ENCODE measurements at regions not wholly inside any gene's neighbourhood (a gene's known extent, or its start where the extent isn't known, plus 50 kb on each side); places are given as distances from the start of the nearest gene placed in this dataset.

DNA sequence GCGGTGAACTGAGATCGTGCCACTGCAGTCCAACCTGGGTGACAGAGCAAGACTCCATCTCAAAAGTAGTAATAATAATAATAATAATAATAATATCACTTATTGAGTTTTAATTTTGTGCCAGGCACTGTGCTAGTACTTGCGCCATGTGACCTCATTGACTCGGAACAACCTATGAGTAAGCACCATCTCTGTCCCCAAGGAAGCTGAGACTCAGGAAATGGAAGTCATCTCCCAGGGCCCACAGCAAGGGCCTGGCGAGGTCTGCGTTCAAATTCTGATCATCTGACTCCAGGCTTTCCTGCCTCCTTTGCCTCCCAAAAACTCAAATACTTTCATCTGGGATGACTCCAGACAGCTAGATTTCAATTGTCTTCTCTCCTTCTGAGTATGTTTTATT is 162.9 kb downstream of the SEC14L1 start (continued):
- TF ChIP-seq, protein P1, sequence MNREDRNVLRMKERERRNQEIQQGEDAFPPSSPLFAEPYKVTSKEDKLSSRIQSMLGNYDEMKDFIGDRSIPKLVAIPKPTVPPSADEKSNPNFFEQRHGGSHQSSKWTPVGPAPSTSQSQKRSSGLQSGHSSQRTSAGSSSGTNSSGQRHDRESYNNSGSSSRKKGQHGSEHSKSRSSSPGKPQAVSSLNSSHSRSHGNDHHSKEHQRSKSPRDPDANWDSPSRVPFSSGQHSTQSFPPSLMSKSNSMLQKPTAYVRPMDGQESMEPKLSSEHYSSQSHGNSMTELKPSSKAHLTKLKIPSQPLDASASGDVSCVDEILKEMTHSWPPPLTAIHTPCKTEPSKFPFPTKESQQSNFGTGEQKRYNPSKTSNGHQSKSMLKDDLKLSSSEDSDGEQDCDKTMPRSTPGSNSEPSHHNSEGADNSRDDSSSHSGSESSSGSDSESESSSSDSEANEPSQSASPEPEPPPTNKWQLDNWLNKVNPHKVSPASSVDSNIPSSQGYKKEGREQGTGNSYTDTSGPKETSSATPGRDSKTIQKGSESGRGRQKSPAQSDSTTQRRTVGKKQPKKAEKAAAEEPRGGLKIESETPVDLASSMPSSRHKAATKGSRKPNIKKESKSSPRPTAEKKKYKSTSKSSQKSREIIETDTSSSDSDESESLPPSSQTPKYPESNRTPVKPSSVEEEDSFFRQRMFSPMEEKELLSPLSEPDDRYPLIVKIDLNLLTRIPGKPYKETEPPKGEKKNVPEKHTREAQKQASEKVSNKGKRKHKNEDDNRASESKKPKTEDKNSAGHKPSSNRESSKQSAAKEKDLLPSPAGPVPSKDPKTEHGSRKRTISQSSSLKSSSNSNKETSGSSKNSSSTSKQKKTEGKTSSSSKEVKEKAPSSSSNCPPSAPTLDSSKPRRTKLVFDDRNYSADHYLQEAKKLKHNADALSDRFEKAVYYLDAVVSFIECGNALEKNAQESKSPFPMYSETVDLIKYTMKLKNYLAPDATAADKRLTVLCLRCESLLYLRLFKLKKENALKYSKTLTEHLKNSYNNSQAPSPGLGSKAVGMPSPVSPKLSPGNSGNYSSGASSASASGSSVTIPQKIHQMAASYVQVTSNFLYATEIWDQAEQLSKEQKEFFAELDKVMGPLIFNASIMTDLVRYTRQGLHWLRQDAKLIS (CRISPR knock-in tag; IDR thresholded peaks at IDR 0.05; ENCODE audit: borderline replicate concordance) = no peak
- TF ChIP-seq ZNF396 (CRISPR knock-in tag; IDR thresholded peaks at IDR 0.05; ENCODE audit: borderline replicate concordance) (no peak), SOX15 (CRISPR knock-in tag; IDR thresholded peaks at IDR 0.05) (no peak), JAZF1 (CRISPR knock-in tag; IDR thresholded peaks at IDR 0.05) (no peak), NR3C1 (CRISPR knock-in tag; conservative IDR thresholded peaks at IDR 0.05; ENCODE audit: low read depth) (no peak)
- TF ChIP-seq, protein P2, sequence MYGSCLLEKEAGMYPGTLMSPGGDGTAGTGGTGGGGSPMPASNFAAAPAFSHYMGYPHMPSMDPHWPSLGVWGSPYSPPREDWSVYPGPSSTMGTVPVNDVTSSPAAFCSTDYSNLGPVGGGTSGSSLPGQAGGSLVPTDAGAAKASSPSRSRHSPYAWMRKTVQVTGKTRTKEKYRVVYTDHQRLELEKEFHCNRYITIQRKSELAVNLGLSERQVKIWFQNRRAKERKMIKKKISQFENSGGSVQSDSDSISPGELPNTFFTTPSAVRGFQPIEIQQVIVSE (CRISPR knock-in tag; IDR thresholded peaks at IDR 0.05; ENCODE audit: borderline replicate concordance) = no peak
- TF ChIP-seq, protein P3, sequence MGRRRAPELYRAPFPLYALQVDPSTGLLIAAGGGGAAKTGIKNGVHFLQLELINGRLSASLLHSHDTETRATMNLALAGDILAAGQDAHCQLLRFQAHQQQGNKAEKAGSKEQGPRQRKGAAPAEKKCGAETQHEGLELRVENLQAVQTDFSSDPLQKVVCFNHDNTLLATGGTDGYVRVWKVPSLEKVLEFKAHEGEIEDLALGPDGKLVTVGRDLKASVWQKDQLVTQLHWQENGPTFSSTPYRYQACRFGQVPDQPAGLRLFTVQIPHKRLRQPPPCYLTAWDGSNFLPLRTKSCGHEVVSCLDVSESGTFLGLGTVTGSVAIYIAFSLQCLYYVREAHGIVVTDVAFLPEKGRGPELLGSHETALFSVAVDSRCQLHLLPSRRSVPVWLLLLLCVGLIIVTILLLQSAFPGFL (CRISPR knock-in tag; IDR thresholded peaks at IDR 0.05; ENCODE audit: borderline replicate concordance) = no peak
- TF ChIP-seq, protein P4, sequence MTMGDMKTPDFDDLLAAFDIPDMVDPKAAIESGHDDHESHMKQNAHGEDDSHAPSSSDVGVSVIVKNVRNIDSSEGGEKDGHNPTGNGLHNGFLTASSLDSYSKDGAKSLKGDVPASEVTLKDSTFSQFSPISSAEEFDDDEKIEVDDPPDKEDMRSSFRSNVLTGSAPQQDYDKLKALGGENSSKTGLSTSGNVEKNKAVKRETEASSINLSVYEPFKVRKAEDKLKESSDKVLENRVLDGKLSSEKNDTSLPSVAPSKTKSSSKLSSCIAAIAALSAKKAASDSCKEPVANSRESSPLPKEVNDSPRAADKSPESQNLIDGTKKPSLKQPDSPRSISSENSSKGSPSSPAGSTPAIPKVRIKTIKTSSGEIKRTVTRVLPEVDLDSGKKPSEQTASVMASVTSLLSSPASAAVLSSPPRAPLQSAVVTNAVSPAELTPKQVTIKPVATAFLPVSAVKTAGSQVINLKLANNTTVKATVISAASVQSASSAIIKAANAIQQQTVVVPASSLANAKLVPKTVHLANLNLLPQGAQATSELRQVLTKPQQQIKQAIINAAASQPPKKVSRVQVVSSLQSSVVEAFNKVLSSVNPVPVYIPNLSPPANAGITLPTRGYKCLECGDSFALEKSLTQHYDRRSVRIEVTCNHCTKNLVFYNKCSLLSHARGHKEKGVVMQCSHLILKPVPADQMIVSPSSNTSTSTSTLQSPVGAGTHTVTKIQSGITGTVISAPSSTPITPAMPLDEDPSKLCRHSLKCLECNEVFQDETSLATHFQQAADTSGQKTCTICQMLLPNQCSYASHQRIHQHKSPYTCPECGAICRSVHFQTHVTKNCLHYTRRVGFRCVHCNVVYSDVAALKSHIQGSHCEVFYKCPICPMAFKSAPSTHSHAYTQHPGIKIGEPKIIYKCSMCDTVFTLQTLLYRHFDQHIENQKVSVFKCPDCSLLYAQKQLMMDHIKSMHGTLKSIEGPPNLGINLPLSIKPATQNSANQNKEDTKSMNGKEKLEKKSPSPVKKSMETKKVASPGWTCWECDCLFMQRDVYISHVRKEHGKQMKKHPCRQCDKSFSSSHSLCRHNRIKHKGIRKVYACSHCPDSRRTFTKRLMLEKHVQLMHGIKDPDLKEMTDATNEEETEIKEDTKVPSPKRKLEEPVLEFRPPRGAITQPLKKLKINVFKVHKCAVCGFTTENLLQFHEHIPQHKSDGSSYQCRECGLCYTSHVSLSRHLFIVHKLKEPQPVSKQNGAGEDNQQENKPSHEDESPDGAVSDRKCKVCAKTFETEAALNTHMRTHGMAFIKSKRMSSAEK (CRISPR knock-in tag; IDR thresholded peaks at IDR 0.05; ENCODE audit: borderline replicate concordance) = no peak
- TF ChIP-seq, protein P5, sequence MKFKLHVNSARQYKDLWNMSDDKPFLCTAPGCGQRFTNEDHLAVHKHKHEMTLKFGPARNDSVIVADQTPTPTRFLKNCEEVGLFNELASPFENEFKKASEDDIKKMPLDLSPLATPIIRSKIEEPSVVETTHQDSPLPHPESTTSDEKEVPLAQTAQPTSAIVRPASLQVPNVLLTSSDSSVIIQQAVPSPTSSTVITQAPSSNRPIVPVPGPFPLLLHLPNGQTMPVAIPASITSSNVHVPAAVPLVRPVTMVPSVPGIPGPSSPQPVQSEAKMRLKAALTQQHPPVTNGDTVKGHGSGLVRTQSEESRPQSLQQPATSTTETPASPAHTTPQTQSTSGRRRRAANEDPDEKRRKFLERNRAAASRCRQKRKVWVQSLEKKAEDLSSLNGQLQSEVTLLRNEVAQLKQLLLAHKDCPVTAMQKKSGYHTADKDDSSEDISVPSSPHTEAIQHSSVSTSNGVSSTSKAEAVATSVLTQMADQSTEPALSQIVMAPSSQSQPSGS (CRISPR knock-in tag; IDR thresholded peaks at IDR 0.05; ENCODE audit: borderline replicate concordance, low read depth) = no peak

DNA sequence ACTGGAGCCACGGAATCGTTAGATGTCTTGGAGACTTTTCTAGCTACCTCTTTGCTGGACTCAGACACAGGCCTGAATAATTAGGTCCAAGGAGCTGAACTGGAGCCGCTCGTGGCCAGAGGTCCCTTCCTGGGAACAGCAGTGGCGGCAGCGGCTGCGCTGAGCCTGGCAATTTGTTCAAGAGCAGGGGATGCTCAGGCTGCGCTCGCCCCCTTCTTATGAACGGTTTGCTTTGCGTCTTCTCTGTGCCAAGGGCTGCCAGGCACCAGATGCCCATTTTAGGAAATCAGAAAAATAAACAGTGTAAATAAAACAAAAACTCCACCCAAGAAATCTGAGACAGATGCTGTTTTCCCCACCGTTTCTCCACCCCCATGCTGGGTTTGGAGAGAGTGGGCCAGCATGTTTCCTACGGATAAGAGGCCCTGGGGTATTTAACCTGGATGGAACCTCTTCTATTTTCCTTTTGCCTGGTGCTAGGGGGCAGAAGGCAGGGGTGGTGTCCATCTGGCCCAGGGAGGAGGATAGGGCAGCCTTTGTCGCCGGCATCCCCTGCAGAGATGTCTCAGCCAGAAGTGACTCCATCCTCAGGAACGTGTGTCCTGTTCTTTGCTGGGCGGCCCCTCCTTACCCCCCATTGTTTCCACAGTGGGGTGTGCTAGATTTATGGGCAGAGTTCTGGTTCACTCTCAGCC is 163.4 kb downstream of the SEC14L1 start:
- ATAC-seq (no peak; the same call in 1 of the 2 replicates), DNase-seq (ENCODE audit: low spot score) (no peak)
- Mint-ChIP-seq H3K4me1 (peaks cover 9% of the 10 kb centered on the region), H3K9me3 (peaks cover 2% of the 10 kb centered on the region), H3K27ac (no peak overlapping the region), H3K4me3 (no peak overlapping the region), H3K27me3 (ENCODE audit: low read depth) (no peaks in the 10 kb centered on the region), H3K36me3 (peaks cover 4% of the 10 kb centered on the region)
- CTCF ChIA-PET = no interaction called here
- POLR2A ChIA-PET = interaction anchor here (0.6 kb wide), 1 partner anchor 735 kb away, joined by 5 read pairs; a partner anchor contains a TSS
- no peak for TF ChIP-seq ZNF416 (CRISPR knock-in tag; IDR thresholded peaks at IDR 0.05)
- TF ChIP-seq IRF2 (CRISPR knock-in tag; IDR thresholded peaks at IDR 0.05; ENCODE audit: borderline replicate concordance, low read depth) = no peak
- TF ChIP-seq, protein P6, sequence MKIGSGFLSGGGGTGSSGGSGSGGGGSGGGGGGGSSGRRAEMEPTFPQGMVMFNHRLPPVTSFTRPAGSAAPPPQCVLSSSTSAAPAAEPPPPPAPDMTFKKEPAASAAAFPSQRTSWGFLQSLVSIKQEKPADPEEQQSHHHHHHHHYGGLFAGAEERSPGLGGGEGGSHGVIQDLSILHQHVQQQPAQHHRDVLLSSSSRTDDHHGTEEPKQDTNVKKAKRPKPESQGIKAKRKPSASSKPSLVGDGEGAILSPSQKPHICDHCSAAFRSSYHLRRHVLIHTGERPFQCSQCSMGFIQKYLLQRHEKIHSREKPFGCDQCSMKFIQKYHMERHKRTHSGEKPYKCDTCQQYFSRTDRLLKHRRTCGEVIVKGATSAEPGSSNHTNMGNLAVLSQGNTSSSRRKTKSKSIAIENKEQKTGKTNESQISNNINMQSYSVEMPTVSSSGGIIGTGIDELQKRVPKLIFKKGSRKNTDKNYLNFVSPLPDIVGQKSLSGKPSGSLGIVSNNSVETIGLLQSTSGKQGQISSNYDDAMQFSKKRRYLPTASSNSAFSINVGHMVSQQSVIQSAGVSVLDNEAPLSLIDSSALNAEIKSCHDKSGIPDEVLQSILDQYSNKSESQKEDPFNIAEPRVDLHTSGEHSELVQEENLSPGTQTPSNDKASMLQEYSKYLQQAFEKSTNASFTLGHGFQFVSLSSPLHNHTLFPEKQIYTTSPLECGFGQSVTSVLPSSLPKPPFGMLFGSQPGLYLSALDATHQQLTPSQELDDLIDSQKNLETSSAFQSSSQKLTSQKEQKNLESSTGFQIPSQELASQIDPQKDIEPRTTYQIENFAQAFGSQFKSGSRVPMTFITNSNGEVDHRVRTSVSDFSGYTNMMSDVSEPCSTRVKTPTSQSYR (CRISPR knock-in tag; IDR thresholded peaks at IDR 0.05) = no peak
- TF ChIP-seq ZNF671 (CRISPR knock-in tag; IDR thresholded peaks at IDR 0.05) = no peak
- no peak for TF ChIP-seq SP1 (CRISPR knock-in tag; conservative IDR thresholded peaks at IDR 0.05)
- TF ChIP-seq CREM (CRISPR knock-in tag; IDR thresholded peaks at IDR 0.05) = no peak
- TF ChIP-seq, protein P7, sequence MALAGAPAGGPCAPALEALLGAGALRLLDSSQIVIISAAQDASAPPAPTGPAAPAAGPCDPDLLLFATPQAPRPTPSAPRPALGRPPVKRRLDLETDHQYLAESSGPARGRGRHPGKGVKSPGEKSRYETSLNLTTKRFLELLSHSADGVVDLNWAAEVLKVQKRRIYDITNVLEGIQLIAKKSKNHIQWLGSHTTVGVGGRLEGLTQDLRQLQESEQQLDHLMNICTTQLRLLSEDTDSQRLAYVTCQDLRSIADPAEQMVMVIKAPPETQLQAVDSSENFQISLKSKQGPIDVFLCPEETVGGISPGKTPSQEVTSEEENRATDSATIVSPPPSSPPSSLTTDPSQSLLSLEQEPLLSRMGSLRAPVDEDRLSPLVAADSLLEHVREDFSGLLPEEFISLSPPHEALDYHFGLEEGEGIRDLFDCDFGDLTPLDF (CRISPR knock-in tag; IDR thresholded peaks at IDR 0.05) = no peak
- TF ChIP-seq, protein P8, sequence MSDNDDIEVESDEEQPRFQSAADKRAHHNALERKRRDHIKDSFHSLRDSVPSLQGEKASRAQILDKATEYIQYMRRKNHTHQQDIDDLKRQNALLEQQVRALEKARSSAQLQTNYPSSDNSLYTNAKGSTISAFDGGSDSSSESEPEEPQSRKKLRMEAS (CRISPR knock-in tag; IDR thresholded peaks at IDR 0.05) = no peak
- no peak for TF ChIP-seq TCF7 (CRISPR knock-in tag; IDR thresholded peaks at IDR 0.05; ENCODE audit: low read depth)
- TF ChIP-seq RELA (CRISPR knock-in tag; IDR thresholded peaks at IDR 0.05; ENCODE audit: borderline replicate concordance) = no peak

All from WTC11 (cell line).